Loucy (cell line): ENCODE measurements at regions not wholly inside any gene's neighbourhood (a gene's known extent, or its start where the extent isn't known, plus 50 kb on each side); places are given as distances from the start of the nearest gene placed in this dataset.

Source experiments
- CTCF ChIP-seq: fragments of 200-600 bp; sonication (generic); conservative IDR thresholded peaks from 2 replicates; pipeline ENCODE4 v1.5.1; 2014; ENCODE audit warnings: mild to moderate bottlenecking, antibody characterized with exemption, low read length
- EZH2phosphoT487 ChIP-seq: fragments of 200-600 bp; IDR thresholded peaks from 2 replicates; pipeline ENCODE4 v1.6.1; 2018; ENCODE audit warnings: antibody characterized with exemption, mild to moderate bottlenecking, moderate library complexity, borderline replicate concordance

- TF ChIP-seq CTCF (no peak), EZH2phosphoT487 (no peak)
These were observed 273.3 kb upstream of the JARID2 start for GRCh38 chr6:14972379-14973067.
